ENCODE measurements at regions not wholly inside any gene's neighbourhood (a gene's known extent, or its start where the extent isn't known, plus 50 kb on each side); places are given as distances from the start of the nearest gene placed in this dataset.
A peak's percentile ranks its signal among the peaks of the same experiment; 100 is the strongest.

GRCh38 chr6:142534076-142534475, 232.3 kb downstream of the ADGRG6 start:
- no peak overlapping the region for H3K27ac ChIP-seq (ENCODE audit: poor library complexity, severe bottlenecking)
- H3K36me3 ChIP-seq (ENCODE audit: low read depth) = no peaks in the 10 kb centered on the region
- no peaks in the 10 kb centered on the region for H3K9me3 ChIP-seq (ENCODE audit: severe bottlenecking)
- H3K27me3 ChIP-seq (ENCODE audit: insufficient read depth, poor library complexity, severe bottlenecking) = no peaks in the 10 kb centered on the region
- DNase-seq (ENCODE audit: low spot score) = no peak
- no peaks in the 10 kb centered on the region for H3K4me1 ChIP-seq (ENCODE audit: insufficient read depth, poor library complexity, severe bottlenecking)
- no peak overlapping the region for H3K4me3 ChIP-seq (ENCODE audit: severe bottlenecking)
- no peak for TF ChIP-seq CTCF (IDR thresholded peaks at IDR 0.05; ENCODE audit: poor library complexity, severe bottlenecking)
- ATAC-seq (ENCODE audit: low read depth) = no peak

- H3K27ac ChIP-seq (ENCODE audit: poor library complexity, severe bottlenecking) = no peak overlapping the region
- no peak for TF ChIP-seq CTCF (IDR thresholded peaks at IDR 0.05; ENCODE audit: poor library complexity, severe bottlenecking)
- DNase-seq (ENCODE audit: low spot score) (no peak), ATAC-seq (ENCODE audit: low read depth) (no peak)
- no peaks in the 10 kb centered on the region for H3K4me1 ChIP-seq (ENCODE audit: insufficient read depth, poor library complexity, severe bottlenecking)
- no peaks in the 10 kb centered on the region for H3K9me3 ChIP-seq (ENCODE audit: severe bottlenecking)
- no peak overlapping the region for H3K4me3 ChIP-seq (ENCODE audit: severe bottlenecking)
- H3K36me3 ChIP-seq (ENCODE audit: low read depth) = no peaks in the 10 kb centered on the region
- H3K27me3 ChIP-seq (ENCODE audit: insufficient read depth, poor library complexity, severe bottlenecking) = no peaks in the 10 kb centered on the region
Measured at GRCh38 chr6:142534484-142534883, 232.7 kb downstream of the ADGRG6 start.

DNA sequence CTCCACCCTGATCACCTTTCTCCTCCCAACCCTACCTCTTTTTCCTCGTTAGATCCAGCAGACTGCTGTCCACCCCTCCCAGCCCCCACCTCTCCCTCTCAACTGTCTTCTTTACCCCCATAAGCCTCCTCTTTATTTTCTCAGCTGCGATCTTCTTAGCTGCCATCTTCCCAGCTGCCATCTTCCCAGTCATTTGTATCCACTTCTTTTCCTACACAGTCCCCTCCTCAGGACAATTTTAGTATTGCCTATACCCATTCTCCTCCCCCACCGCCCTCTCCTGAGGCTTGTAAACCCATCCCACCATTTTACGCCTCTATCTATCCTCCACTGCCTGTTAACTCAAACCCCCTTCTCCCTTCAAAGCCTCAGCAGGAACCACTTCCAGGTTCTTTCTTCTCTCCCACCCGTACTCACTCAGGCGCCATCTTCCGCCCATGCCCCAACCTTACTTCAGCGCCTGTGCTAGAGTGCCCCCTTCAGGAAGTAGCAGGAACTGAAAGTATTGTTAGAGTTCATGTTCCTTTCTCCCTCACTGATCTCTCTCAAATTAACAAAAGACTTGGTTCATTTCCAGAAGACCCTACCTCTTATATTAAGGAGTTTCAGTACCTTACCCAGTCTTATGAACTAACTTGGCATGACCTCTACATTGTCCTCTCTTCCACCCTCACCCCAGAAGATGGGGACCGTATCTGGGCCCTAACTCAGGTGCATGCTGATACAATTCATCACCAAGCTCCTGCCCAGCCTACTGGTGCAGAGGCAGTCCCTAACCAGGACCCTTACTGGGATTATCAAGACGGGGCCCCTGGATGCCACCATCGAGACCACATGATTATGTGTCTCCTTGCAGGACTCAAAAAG, 236.0 kb downstream of the ADGRG6 start:
- DNase-seq (ENCODE audit: low spot score) = no peak
- no peaks in the 10 kb centered on the region for H3K36me3 ChIP-seq (ENCODE audit: low read depth)
- H3K4me1 ChIP-seq (ENCODE audit: insufficient read depth, poor library complexity, severe bottlenecking) = peaks cover 5% of the 10 kb centered on the region
- TF ChIP-seq CTCF (IDR thresholded peaks at IDR 0.05; ENCODE audit: poor library complexity, severe bottlenecking) = peak; percentile 41
- ATAC-seq (ENCODE audit: low read depth) = no peak
- no peaks in the 10 kb centered on the region for H3K9me3 ChIP-seq (ENCODE audit: severe bottlenecking)
- H3K27ac ChIP-seq (ENCODE audit: poor library complexity, severe bottlenecking) = no peak overlapping the region
- H3K4me3 ChIP-seq (ENCODE audit: severe bottlenecking) = no peak overlapping the region
- H3K27me3 ChIP-seq (ENCODE audit: insufficient read depth, poor library complexity, severe bottlenecking) = no peaks in the 10 kb centered on the region

GRCh38 chr6:142542704-142543233, 241.0 kb downstream of the ADGRG6 start:
- Histone ChIP-seq H3K4me1 (ENCODE audit: insufficient read depth, poor library complexity, severe bottlenecking) (peaks cover 6% of the 10 kb centered on the region), H3K9me3 (ENCODE audit: severe bottlenecking) (no peaks in the 10 kb centered on the region), H3K27me3 (ENCODE audit: insufficient read depth, poor library complexity, severe bottlenecking) (no peaks in the 10 kb centered on the region), H3K36me3 (ENCODE audit: low read depth) (no peaks in the 10 kb centered on the region), H3K27ac (ENCODE audit: poor library complexity, severe bottlenecking) (no peak overlapping the region), H3K4me3 (ENCODE audit: severe bottlenecking) (no peak overlapping the region)
- no peak for TF ChIP-seq CTCF (IDR thresholded peaks at IDR 0.05; ENCODE audit: poor library complexity, severe bottlenecking)
- ATAC-seq (ENCODE audit: low read depth) (peak; percentile 84), DNase-seq (ENCODE audit: low spot score) (peak; percentile 78)

GRCh38 chr6:142543606-142544005, 241.8 kb downstream of the ADGRG6 start:
- no peak for ATAC-seq (ENCODE audit: low read depth)
- no peak for TF ChIP-seq CTCF (IDR thresholded peaks at IDR 0.05; ENCODE audit: poor library complexity, severe bottlenecking)

More at GRCh38 chr6:142543606-142544005, 241.8 kb downstream of the ADGRG6 start:
- Histone ChIP-seq H3K4me1 (ENCODE audit: insufficient read depth, poor library complexity, severe bottlenecking) (peaks cover 6% of the 10 kb centered on the region), H3K4me3 (ENCODE audit: severe bottlenecking) (no peak overlapping the region), H3K9me3 (ENCODE audit: severe bottlenecking) (no peaks in the 10 kb centered on the region), H3K36me3 (ENCODE audit: low read depth) (no peaks in the 10 kb centered on the region), H3K27ac (ENCODE audit: poor library complexity, severe bottlenecking) (no peak overlapping the region), H3K27me3 (ENCODE audit: insufficient read depth, poor library complexity, severe bottlenecking) (no peaks in the 10 kb centered on the region)
- DNase-seq (ENCODE audit: low spot score) = no peak
